Parathyroid adenoma (tissue), 2 donors: ENCODE measurements at regions not wholly inside any gene's neighbourhood (a gene's known extent, or its start where the extent isn't known, plus 50 kb on each side); places are given as distances from the start of the nearest gene placed in this dataset.

Source experiments
- H2AFZ ChIP-seq: fragments of 300-600 bp; sonication (generic); one replicate; pipeline ENCODE4 v1.7.0; 2017; ENCODE audit warnings: antibody characterized with exemption, mild to moderate bottlenecking
- H3K27ac ChIP-seq: fragments of 300-600 bp; sonication (generic); one replicate; pipeline ENCODE4 v1.7.0; 2017
- H3K27me3 ChIP-seq: fragments of 300-600 bp; sonication (generic); one replicate; pipeline ENCODE4 v1.7.0; 2017; ENCODE audit warnings: low read length; ENCODE audit not compliant: control insufficient read depth, insufficient read depth
- H3K36me3 ChIP-seq: fragments of 300-600 bp; sonication (generic); one replicate; pipeline ENCODE4 v1.7.0; 2017; ENCODE audit warnings: low read length; ENCODE audit not compliant: control insufficient read depth, insufficient read depth
- H3K4me1 ChIP-seq: fragments of 300-600 bp; sonication (generic); one replicate; pipeline ENCODE4 v1.7.0; 2017; ENCODE audit warnings: control low read depth
- H3K4me2 ChIP-seq: fragments of 300-600 bp; sonication (generic); one replicate; pipeline ENCODE4 v1.7.0; 2017; ENCODE audit warnings: low read length
- H3K4me3 ChIP-seq: fragments of 300-600 bp; sonication (generic); one replicate; pipeline ENCODE4 v1.7.0; 2017; ENCODE audit warnings: low read depth, low read length
- H3K79me2 ChIP-seq: fragments of 300-600 bp; sonication (generic); one replicate; pipeline ENCODE4 v1.7.0; 2017; ENCODE audit warnings: control low read depth
- H3K9ac ChIP-seq: fragments of 300-600 bp; sonication (generic); one replicate; pipeline ENCODE4 v1.7.0; 2017; ENCODE audit warnings: mild to moderate bottlenecking
- H3K9me3 ChIP-seq: fragments of 300-600 bp; sonication (generic); one replicate; pipeline ENCODE4 v1.7.0; 2017; ENCODE audit warnings: low read length; ENCODE audit not compliant: control insufficient read depth
- TF ChIP-seq, protein P1 (sequence below): fragments of 300-600 bp; sonication (generic); IDR thresholded peaks from one replicate; pipeline ENCODE4 v1.7.0; 2017; ENCODE audit warnings: antibody characterized with exemption, mild to moderate bottlenecking
- donor health status: primary hyperparathyroidism.

DNA sequence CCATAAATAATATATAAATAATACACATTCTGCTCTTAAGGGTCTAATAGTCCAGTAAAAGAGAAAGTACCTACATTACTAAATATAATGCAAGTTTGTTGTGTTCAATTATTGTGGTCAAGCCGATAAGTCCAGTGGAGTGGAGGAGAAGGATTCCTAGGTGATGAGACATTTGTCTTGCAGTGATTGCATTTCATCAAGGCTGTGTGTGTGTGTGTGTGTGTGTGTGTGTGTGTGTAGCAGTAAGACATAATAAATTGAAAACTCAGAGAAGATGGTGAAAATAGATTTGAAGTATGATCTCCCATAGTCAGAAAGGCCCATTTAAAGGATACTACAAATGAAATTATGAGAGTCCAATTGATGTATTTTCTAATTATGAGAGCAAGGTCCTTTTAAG is 192.5 kb upstream of the SEMA3C start:
- Histone ChIP-seq H3K4me3 (no peak overlapping the region), H3K27me3 (no peaks in the 10 kb centered on the region), H3K36me3 (no peaks in the 10 kb centered on the region), H3K9me3 (no peaks in the 10 kb centered on the region), H2AFZ (no peak overlapping the region), H3K4me1 (no peaks in the 10 kb centered on the region), H3K27ac (no peak overlapping the region), H3K9ac (no peak overlapping the region), H3K79me2 (no peaks in the 10 kb centered on the region), H3K4me2 (no peak overlapping the region)
- TF ChIP-seq, protein P1, sequence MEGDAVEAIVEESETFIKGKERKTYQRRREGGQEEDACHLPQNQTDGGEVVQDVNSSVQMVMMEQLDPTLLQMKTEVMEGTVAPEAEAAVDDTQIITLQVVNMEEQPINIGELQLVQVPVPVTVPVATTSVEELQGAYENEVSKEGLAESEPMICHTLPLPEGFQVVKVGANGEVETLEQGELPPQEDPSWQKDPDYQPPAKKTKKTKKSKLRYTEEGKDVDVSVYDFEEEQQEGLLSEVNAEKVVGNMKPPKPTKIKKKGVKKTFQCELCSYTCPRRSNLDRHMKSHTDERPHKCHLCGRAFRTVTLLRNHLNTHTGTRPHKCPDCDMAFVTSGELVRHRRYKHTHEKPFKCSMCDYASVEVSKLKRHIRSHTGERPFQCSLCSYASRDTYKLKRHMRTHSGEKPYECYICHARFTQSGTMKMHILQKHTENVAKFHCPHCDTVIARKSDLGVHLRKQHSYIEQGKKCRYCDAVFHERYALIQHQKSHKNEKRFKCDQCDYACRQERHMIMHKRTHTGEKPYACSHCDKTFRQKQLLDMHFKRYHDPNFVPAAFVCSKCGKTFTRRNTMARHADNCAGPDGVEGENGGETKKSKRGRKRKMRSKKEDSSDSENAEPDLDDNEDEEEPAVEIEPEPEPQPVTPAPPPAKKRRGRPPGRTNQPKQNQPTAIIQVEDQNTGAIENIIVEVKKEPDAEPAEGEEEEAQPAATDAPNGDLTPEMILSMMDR, result no peak

DNA sequence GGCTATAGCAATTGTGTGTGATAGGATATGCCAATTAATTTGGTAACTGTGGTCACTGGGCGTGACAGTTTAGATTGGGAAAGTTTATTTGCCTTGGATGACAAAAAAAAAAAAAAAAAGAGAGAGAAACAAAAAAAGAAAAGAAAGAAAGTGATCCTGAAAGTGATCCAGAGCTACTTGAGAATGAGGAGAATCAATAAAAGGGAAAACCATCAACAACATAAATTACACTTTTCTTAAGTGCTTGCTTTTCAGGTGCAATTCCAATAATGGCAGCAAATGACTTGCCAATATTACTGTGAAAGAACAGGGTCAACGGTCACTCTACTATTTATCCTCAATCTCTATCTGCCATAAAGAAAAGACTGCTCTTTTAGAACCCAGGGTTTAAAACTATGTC is 191.8 kb upstream of the SEMA3C start:
- Histone ChIP-seq H3K9ac (no peak overlapping the region), H3K4me2 (no peak overlapping the region), H2AFZ (no peak overlapping the region), H3K79me2 (no peaks in the 10 kb centered on the region), H3K4me3 (no peak overlapping the region), H3K27ac (no peak overlapping the region), H3K27me3 (no peaks in the 10 kb centered on the region), H3K4me1 (no peaks in the 10 kb centered on the region), H3K36me3 (no peaks in the 10 kb centered on the region), H3K9me3 (no peaks in the 10 kb centered on the region)
- TF ChIP-seq, protein P1, result no peak

DNA sequence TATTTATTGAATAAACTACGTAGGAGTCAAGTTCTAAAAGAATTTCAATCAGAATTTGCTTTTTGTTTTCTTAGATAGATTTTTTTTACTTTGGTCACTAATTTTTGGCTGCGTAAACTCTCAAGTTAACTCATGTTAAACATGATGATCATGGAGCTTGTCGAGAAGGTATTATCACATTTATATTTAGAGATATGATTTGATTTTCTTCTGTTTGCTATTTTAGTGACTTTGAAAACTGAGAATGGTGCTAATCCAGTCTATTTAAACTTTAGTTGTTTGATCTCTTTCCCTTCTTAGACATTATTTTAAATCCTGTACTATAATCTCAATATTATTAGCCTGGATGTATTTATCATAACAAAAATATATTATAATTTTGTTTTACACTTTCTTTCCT is 179.4 kb upstream of the SEMA3C start:
- Histone ChIP-seq H3K9ac (no peak overlapping the region), H3K9me3 (no peaks in the 10 kb centered on the region), H3K4me1 (no peaks in the 10 kb centered on the region), H3K4me2 (no peak overlapping the region), H3K27ac (no peak overlapping the region), H2AFZ (no peak overlapping the region), H3K36me3 (no peaks in the 10 kb centered on the region), H3K4me3 (no peak overlapping the region), H3K79me2 (no peaks in the 10 kb centered on the region), H3K27me3 (no peaks in the 10 kb centered on the region)
- TF ChIP-seq, protein P1, result no peak

DNA sequence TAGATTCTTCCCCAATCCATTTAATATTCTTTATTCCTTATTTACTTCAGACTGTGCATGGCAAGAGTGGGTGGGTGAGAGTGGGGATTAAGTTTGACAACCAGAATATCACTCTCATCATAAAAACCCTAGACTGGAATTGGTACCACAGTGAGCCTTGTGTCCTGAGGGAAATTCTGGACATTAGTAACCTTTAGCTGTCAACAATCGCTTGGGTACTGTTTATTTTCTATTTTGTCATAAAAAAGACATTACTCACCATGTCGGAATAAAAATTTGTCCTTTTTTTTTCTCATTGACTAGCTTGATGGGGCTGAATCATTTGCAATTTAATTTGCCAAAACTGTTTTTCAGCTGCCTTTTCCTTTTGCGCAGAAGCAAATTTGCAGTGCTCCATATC is 176.1 kb upstream of the SEMA3C start:
- Histone ChIP-seq H3K9me3 (no peaks in the 10 kb centered on the region), H3K27me3 (no peaks in the 10 kb centered on the region), H3K4me2 (no peak overlapping the region), H3K79me2 (no peaks in the 10 kb centered on the region), H2AFZ (no peak overlapping the region), H3K36me3 (no peaks in the 10 kb centered on the region), H3K27ac (no peak overlapping the region), H3K4me1 (no peaks in the 10 kb centered on the region), H3K4me3 (no peak overlapping the region), H3K9ac (no peak overlapping the region)
- TF ChIP-seq, protein P1, result no peak

DNA sequence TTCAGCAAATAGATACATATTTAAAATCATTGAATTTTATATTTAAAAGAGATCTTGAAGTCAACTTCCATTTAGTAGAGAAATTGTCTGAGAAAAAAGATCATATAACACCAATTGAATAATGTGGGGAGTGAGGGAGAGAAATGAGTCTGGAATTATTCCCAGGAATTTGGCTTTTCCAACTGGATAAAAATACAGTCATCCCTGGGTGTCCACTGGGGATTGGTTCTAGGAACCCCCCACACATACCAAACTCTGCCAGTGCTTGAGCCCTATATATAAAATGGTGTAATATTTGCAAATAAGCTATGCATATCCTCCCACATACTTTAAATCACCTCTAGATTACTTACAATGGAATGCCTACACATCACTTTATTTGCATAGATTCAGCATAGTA is 162.8 kb upstream of the SEMA3C start:
- Histone ChIP-seq H3K4me2 (no peak overlapping the region), H3K36me3 (no peaks in the 10 kb centered on the region), H3K9ac (no peak overlapping the region), H3K27ac (no peak overlapping the region), H3K9me3 (no peaks in the 10 kb centered on the region), H3K27me3 (no peaks in the 10 kb centered on the region), H3K4me1 (no peaks in the 10 kb centered on the region), H2AFZ (no peak overlapping the region), H3K79me2 (no peaks in the 10 kb centered on the region), H3K4me3 (no peak overlapping the region)
- TF ChIP-seq, protein P1, result no peak
